Stimulated activated CD4-positive, alpha-beta T cell treated with anti-CD3 and anti-CD28 coated beads, TNF-alpha, amount 100 ng/mL, for 48 hours (primary cell): ENCODE measurements at regions not wholly inside any gene's neighbourhood (a gene's known extent, or its start where the extent isn't known, plus 50 kb on each side); places are given as distances from the start of the nearest gene placed in this dataset.

Source experiments
- DNase-seq, 3 donors: peaks; one replicate each; pipeline ENCODE4 v3.0.0-alpha.2; 2020; ENCODE audit warnings: low read depth in 3 of 3

GRCh38 chr16:72271699-72272240, 99.8 kb upstream of the PMFBP1 start:
- no peak for DNase-seq

DNA sequence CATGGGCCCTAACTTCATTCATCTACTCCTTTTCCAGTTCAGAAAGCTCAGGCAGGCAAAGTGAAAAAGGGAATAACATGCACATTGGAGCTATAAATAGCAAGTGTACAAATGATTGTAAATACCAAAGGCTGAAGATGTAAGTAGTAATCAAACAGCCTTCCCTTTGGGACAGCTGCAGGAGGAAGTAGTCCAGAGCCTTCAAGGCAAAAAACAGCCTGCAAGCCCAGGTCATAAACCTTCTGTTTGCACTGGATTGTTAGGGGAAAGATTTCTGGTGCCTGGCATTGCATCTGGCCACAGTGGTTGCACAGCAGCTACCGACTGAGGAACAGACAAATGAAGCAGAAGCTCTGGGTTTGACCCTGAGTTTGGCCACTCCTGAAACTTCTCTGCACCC, 98.6 kb upstream of the PMFBP1 start:
- DNase-seq = no peak

DNA sequence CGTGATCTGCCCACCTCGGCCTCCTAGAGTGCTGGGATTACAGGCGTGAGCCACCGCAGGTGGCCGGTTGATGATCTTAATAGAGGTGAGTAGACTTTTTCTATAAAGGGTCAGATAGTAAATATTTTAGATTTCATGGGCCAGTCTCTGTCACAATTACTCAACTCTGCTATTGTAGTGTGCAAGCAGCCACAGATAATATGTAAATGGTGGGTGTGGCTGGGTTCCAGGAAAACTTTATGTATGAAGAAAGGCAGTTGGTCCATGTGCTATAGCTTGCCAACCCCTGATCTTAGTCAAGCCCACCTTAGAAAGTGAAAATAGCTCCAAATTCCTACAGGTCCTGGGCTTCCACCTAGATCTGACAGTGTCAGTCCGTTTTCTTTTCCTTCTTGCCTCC, 94.9 kb upstream of the PMFBP1 start:
- no peak for DNase-seq

GRCh38 chr16:72264771-72265170, 92.8 kb upstream of the PMFBP1 start:
- no peak for DNase-seq

DNA sequence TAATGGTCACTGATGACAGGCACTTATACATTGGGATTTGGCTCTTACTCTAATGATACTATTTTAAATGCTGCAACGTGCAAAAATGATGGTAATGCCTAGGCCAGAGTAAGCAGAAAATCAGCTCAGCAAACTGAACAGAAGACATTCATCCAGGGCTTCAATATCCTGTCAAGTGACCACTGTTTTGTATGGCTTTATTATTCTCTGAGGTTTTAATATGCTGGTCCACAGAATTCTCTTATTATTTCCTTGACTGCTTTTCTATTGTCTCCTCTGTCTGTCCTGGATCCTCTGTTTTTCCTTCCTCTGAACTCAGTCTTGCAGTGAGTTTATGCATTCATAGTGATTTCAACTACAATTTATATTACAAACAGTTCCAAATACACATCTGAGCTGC, 90.8 kb upstream of the PMFBP1 start:
- no peak for DNase-seq

DNA sequence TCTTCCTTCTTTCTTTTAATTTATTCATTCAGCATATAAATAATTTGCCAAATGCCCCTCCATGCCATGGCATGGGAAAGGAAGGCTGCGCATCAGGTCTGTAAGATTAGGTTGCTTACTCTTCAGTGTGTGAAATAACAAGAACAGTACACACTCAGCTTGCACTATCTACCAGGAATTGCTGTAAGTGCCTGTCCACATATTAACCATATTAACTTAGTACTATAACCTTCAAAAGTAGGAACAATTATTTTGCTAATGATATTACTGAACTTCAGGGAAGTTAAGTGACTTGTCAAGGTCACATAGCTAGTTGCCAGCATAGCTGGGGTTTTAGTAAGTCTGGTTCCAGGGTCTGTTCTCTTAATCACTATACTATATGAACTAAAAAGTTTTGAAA, 89.2 kb upstream of the PMFBP1 start:
- no peak for DNase-seq

- DNase-seq = no peak
Measured at GRCh38 chr16:72256398-72257066, 84.6 kb upstream of the PMFBP1 start.

DNA sequence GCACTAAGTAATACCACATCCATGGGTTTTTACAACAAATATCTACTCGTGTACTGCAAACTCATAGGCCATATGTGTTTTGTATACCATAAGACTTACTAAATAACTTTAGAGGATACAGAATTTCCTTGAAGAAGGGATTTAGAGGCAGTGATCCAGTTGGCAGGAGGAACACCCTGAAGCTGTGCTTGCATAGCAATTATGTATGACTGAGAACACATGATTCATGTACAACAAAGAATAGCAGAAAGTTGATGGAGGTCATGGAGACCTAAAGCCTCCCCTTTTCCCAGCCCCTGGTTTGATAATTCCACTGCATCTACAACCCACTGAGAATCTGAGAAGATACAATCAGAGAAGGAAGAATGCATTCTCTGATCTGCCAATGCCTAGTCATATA, 83.8 kb upstream of the PMFBP1 start:
- no peak for DNase-seq

DNA sequence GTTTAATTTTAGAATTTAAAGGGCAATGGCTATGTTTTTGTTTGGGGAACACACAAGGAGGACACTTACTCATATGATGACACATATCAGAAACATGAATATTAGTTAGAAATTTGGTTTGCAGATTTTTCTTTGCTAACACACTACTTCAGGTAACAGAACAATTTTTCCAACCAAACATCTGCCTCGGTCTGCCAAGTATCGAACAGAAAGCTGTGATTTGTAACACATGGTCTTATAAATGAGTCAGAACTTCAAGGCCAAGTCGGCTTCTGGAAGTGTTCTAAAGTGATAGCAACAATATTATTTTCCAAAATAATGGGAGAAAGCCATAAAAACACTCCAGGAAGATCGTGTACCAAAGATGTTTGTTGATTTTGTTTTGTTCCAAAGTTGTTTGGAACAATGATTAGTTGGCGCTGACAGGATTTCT, 75.9 kb upstream of the PMFBP1 start:
- DNase-seq = no peak

- no peak for DNase-seq
Measured at GRCh38 chr16:72246423-72246822, 74.5 kb upstream of the PMFBP1 start.

GRCh38 chr16:72244853-72245252, 72.9 kb upstream of the PMFBP1 start:
- DNase-seq = no peak

- no peak for DNase-seq
Measured at GRCh38 chr16:72243621-72244020, 71.7 kb upstream of the PMFBP1 start.

DNA sequence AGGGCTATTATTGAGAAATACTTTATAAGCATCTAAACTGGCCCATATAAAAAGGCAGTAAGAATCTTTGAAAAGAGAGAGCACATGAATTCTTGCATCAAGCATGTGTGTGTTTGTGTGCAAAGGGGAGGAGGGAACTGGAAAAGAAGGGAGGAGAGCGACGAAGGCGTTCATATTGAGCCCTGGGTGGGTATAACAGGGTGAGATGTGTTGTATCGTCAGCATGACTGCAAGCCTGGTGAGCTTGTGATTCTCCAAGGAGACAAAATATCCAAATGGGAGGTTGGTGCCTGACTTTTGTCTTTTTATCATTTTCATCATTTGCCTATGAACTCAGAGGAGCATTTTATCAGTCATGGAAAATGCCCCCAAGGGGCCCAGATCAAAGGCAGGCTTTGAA, 70.8 kb upstream of the PMFBP1 start:
- no peak for DNase-seq

DNA sequence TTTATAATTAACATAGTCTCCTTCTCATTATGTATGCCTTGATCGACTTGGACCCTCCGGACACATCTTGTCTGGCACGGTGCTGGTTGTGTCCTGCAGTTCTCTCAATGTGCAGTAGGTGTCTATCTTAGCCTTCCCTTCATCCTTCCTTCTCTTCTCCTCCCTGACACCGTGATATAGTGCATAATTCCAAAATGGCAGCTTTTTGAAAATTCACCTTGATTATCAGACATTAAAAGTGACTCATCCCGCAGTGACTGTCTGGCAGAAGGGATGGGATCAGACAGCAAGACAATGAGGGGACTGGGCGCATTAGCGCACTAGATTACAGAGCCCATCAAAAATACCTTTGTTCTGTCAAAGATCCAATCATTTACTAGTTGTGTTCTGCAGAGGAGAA, 70.0 kb upstream of the PMFBP1 start:
- DNase-seq = no peak

- DNase-seq = no peak
Measured at GRCh38 chr16:72241008-72241407, 69.1 kb upstream of the PMFBP1 start.

DNA sequence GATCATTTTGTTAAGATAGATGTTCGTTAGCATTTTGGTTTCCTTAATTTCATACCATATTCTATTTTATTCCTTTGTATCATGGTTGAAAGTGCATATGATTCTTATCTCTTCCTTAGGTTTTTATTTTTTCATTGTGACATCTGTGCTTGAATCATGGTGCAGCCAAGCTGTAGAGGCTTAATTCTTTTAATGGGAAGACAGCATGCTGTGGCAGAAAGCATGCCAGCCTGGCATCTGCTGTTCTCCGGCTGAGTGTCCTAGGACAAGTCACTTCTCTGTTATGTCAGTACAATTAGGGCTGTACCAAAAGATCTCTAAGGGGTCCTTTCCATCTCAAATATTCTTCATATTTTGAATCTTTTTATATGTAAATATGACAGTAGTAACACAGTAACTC, 68.5 kb upstream of the PMFBP1 start:
- no peak for DNase-seq

DNA sequence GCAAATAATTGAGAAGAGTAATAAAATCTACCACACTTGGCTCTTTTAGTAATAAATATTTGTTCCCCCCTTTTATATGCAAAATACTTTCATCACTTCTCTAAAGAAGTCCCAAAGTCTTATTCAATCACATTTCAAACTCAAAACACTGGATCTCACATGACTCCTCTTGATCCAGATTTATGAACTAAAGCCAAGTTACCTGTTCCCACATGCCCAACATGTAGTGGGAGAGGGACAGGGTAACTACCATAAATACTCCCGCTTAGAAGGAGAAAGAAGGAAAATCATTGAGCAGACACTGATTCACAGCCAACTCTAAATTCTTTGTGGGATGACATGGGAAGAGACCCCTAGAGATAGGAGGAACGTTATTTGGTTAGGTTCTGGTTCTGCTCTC, 64.9 kb upstream of the PMFBP1 start:
- DNase-seq = no peak

GRCh38 chr16:72234387-72234786, 62.4 kb upstream of the PMFBP1 start:
- DNase-seq = no peak

DNA sequence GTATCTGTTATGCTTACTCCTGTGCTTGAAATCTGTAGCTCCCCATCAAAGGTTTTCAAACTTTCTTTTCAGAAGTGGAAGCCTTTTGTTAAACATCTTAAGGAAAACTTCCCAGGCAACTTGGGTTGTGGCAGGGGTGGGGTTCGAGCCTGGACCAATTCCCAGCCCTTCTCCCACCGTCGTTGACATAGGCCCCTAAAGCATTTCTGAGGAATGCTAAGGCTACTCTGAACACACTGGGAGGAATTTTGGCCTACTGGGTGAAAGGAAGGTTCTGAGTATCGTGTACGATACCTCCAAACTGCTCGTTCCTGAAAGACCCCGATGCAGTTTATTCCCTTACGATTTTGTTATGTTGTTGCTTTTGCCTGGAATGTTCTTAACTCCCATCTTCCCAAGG, 56.1 kb upstream of the PMFBP1 start:
- no peak for DNase-seq

GRCh38 chr16:72226136-72226535, 54.2 kb upstream of the PMFBP1 start:
- DNase-seq = no peak

DNA sequence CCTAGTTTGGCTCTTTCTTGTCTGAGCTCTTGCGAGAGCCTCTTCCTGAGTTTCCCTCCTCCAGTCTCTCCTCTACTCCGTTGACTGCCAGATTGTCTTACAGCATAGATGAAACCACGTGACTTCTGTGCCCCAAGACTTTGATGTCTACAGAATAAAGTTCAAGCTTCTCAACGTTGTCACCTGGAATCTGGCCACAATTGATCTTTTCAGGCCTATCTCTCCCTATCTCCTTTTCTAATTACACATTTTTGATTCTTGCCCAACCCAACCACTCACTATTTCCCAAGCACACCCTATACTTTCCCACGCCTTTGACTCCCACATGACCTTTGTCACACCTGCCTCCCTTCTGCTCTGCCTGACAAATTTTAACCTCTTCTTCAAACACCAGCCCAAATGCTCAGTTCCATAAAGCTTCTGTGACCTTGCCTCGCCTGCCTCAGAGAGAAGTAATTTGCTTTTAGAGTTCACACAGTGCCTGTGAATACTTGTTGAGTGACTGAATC, 52.4 kb upstream of the PMFBP1 start:
- DNase-seq = no peak

DNA sequence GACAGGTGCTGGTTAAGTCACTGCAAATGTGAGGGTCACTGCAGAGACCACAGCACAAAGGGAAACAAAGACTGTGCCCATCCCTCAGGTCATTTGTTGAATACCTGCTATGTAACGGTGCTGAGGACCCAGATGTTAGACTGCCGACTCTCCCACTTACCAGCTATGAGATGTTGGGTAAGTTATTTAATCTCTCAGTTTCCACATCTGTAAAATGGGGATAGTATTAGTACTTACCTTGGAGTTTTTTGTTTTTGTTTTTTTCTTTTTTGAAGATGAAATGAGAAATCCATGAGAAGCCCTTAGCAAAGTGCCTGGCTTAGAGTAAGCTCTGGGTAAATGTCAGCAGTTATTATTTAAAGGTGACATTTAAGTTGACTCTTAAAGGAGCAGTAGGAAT, 50.5 kb upstream of the PMFBP1 start:
- no peak for DNase-seq
